ENCODE measurements at regions not wholly inside any gene's neighbourhood (a gene's known extent, or its start where the extent isn't known, plus 50 kb on each side); places are given as distances from the start of the nearest gene placed in this dataset.

DNA sequence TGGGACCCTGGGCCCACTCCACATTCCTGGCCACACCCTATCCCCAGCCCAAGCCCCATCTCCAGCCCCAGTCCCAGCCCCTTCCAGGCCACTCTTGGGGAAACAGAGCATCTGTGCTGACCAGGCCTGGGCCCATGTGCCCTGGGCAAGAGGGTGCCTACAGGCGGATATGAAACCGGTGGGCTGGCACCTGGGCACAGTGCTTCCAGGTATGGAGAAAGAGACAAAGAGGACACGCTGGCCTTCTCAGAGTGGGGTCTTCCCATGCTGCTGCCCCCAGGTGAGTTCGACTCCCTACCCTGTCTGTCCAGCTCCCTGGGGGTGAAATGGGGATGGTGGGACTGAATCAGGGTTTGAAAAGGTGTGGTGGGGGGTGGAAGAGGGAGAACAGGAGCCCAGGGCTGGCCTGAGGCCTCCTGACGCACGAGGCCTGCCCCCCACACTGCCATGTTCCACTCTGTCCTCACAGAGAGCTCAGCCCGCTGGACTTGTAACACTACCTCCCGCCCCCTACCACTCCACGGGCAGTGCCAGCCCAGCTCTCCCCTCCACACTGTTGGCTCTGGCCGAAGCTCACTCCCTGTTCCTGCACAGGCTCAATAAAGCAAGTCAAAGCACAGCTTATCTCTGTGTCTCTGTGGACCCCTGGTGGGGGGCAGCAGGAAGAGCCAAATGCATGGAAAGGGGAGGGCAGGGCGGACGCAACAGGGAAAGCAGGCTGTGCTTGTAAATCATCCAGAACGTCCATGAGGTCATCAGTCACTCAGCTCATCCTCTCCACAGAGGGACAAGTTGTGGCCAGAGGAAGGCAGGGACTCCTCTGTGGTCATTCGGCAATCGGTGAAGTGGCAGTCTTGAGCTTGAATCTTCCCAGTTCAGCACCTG lies 71.1 kb upstream of the TMEM97 start:
- DNase-seq (ENCODE audit: low read depth in 2 of 2): no peak
- H3K4me3 ChIP-seq (replicated peaks in 1 of 2; ENCODE audit: low read depth in 2 of 2, low read length in 2 of 2): no peak overlapping the region
- TF ChIP-seq, protein P1, sequence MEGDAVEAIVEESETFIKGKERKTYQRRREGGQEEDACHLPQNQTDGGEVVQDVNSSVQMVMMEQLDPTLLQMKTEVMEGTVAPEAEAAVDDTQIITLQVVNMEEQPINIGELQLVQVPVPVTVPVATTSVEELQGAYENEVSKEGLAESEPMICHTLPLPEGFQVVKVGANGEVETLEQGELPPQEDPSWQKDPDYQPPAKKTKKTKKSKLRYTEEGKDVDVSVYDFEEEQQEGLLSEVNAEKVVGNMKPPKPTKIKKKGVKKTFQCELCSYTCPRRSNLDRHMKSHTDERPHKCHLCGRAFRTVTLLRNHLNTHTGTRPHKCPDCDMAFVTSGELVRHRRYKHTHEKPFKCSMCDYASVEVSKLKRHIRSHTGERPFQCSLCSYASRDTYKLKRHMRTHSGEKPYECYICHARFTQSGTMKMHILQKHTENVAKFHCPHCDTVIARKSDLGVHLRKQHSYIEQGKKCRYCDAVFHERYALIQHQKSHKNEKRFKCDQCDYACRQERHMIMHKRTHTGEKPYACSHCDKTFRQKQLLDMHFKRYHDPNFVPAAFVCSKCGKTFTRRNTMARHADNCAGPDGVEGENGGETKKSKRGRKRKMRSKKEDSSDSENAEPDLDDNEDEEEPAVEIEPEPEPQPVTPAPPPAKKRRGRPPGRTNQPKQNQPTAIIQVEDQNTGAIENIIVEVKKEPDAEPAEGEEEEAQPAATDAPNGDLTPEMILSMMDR (IDR thresholded peaks at IDR 0.05; ENCODE audit: low read depth, low read length): no peak

DNA sequence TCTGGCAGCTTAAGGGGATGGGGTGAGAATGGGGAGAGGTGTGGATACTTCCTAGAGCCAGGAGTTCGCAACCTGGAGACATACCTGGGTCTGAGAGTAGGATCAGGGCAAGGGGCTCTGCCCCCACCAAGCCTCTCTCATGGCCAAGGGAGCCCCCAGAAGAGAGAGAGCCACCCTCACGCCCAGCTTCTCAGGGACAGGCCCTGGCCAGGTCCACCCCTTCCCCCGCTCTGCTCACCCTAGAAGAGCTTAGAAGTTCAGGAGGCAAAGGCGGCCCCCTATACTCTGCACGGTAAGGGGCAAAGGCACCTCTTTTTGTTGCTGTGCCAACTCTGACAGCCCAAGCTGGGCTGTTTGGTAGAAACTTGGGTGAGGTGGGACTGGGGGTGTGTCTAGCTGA lies 69.3 kb upstream of the TMEM97 start:
- TF ChIP-seq, protein P1 (IDR thresholded peaks at IDR 0.05; ENCODE audit: low read depth, low read length): no peak
- DNase-seq (ENCODE audit: low read depth in 2 of 2): no peak
- no peak overlapping the region for H3K4me3 ChIP-seq (replicated peaks in 1 of 2; ENCODE audit: low read depth in 2 of 2, low read length in 2 of 2)

DNA sequence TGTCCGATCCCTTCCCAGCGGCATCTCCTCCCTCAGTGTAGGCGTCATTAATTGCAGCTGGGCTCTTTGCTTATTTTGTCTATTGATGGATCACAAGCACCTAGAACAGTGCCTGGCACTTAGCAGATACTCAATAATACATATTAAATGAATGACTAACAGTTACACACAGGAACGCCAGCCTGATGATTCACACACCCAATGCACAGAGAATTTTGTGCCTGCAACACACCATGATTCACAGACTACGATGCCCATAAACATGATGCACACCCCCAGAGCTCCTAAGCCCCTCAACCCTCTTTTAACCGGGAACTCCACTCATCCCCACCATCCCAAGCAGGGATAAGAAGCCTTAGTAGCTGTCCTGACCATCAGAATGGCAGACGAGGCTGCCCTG lies 66.6 kb upstream of the TMEM97 start:
- TF ChIP-seq, protein P1 (IDR thresholded peaks at IDR 0.05; ENCODE audit: low read depth, low read length): no peak
- H3K4me3 ChIP-seq (replicated peaks in 1 of 2; ENCODE audit: low read depth in 2 of 2, low read length in 2 of 2): no peak overlapping the region
- DNase-seq (ENCODE audit: low read depth in 2 of 2): peak in 1 of 2 donors; percentile 81

DNA sequence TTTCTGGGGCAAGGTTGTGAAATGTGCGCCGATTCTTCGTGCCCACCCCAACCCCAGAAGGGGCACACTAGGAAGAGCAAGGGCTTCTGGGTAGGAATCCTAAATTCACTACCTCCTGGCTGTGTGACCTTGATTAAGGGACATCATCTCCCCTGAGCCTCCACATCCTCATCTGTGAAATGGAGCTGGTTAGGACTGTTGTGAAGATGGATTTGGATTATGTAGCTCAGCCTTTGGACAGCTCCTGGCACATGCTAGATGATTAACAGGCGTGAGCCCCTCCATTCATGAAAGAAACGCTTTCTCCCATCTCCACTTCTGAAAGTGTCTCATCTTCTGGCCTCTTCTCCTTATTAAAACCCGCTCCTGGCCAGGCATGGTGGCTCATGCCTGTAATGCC lies 65.3 kb upstream of the TMEM97 start:
- no peak for DNase-seq (ENCODE audit: low read depth in 2 of 2)
- no peak overlapping the region for H3K4me3 ChIP-seq (replicated peaks in 1 of 2; ENCODE audit: low read depth in 2 of 2, low read length in 2 of 2)
- TF ChIP-seq, protein P1 (IDR thresholded peaks at IDR 0.05; ENCODE audit: low read depth, low read length): no peak

DNA sequence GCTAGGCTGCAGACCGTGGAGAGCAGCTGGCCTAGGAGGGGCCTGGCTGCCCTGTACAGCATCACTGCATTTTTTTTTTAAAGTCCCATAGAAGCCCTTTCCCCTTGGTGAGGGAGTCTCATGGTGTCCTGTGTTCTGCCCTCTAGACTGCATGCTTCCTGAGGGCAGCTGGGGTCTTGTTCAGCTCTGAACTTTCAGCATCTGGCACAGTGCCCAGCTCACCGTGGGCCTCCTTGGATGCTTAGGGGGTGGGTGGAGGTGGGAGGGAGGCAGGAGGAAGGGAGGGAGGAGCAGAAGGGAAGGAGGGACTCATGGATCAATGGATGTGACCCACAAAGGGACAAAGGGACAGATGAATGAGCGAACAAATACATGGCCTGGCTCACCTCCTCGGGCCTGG lies 63.4 kb upstream of the TMEM97 start:
- no peak for DNase-seq (ENCODE audit: low read depth in 2 of 2)
- H3K4me3 ChIP-seq (replicated peaks in 1 of 2; ENCODE audit: low read depth in 2 of 2, low read length in 2 of 2): no peak overlapping the region
- TF ChIP-seq, protein P1 (IDR thresholded peaks at IDR 0.05; ENCODE audit: low read depth, low read length): no peak

DNA sequence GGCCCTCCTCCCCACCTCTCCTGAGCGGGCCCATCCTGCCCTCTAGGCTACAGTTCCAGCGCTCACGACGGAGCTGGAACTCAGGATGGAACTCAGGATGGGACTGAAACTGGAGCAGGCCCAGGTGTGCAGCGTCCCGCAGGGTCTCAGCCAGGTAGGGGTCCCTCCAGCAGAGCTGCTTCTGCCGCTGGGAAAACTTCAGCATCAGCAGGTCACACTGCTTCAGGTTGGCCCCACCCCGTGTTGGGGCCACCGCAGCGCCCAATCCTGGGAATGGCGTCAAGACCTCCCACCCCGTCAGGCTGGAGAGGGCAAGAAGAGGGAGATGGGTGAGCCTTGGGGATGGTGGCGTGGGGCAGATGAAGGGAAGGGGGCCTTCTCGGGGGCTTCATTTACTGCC lies 62.6 kb upstream of the TMEM97 start:
- H3K4me3 ChIP-seq (replicated peaks in 1 of 2; ENCODE audit: low read depth in 2 of 2, low read length in 2 of 2): no peak overlapping the region
- no peak for DNase-seq (ENCODE audit: low read depth in 2 of 2)
- TF ChIP-seq, protein P1 (IDR thresholded peaks at IDR 0.05; ENCODE audit: low read depth, low read length): no peak
